Endothelial cell of umbilical vein (primary cell): ENCODE measurements at regions not wholly inside any gene's neighbourhood (a gene's known extent, or its start where the extent isn't known, plus 50 kb on each side); places are given as distances from the start of the nearest gene placed in this dataset.

ENCODE experiments used
- BruUV-seq: library from RNA; stranded (reverse); fragments of 400-500 nt; replicated peaks from 2 replicates; lab custom pipeline; 2021; lab: Mats Ljungman, UMichigan
- CTCF ChIA-PET: fragments of 300-600, 350-600 bp; sonication (Branson Sonifier 250); formaldehyde crosslinking; loops from one replicate; lab custom pipeline; 2021; ENCODE audit warnings: antibody characterized with exemption, inconsistent platforms; lab: Charles Lee
- POLR2A ChIA-PET: fragments of 300-600, 350-600 bp; sonication (Branson Sonifier 250); formaldehyde crosslinking; loops from one replicate; lab custom pipeline; 2021; ENCODE audit warnings: antibody characterized with exemption, inconsistent platforms; lab: Charles Lee
- DNase-seq: peaks from one replicate; pipeline ENCODE4 v3.0.0-alpha.2; 2011; ENCODE audit warnings: low read depth, low spot score
- FAIRE-seq: peaks from 2 replicates; lab custom pipeline; 2011; peaks lifted over from hg19 to GRCh38; lab: Jason Lieb, UNC
- H2AFZ ChIP-seq: 2 replicates; pipeline ENCODE4 v1.6.0; 2012; ENCODE audit warnings: low read depth, low read length, control low read depth, inconsistent platforms
- H3K27ac ChIP-seq: 2 replicates; pipeline ENCODE4 v1.5.1; 2011; ENCODE audit warnings: low read depth, mild to moderate bottlenecking, control low read depth, low read length, moderate library complexity; ENCODE audit not compliant: insufficient read depth
- H3K27me3 ChIP-seq, 2 experiments: 2 replicates each; pipeline versions ENCODE4 v1.6.0 to v1.6.1; 2011; ENCODE audit warnings: low read length in 2 of 2, mixed read lengths in 1 of 2; ENCODE audit not compliant: control insufficient read depth in 2 of 2, insufficient read depth in 2 of 2
- H3K36me3 ChIP-seq, 2 experiments: 2 replicates in 1 of 2; 3 replicates in 1 of 2; pipeline ENCODE4 v1.5.1; 2011; ENCODE audit warnings: low read length in 2 of 2, mild to moderate bottlenecking in 1 of 2, moderate library complexity in 1 of 2; ENCODE audit not compliant: control insufficient read depth in 2 of 2, insufficient read depth in 2 of 2; ENCODE audit errors: extremely low read depth in 1 of 2
- H3K4me1 ChIP-seq: 3 replicates; pipeline ENCODE4 v1.5.1; 2011; ENCODE audit warnings: mild to moderate bottlenecking, low read length; ENCODE audit not compliant: control insufficient read depth, insufficient read depth; ENCODE audit errors: extremely low read depth
- H3K4me2 ChIP-seq: 2 replicates; pipeline ENCODE4 v1.6.1; 2011; ENCODE audit warnings: low read length, control low read depth, mixed read lengths; ENCODE audit not compliant: insufficient read depth
- H3K4me3 ChIP-seq, 3 experiments: fragments of 200-600 bp in 1 of 3; sonication (generic), shearing (Covaris generic) in 1 of 3; replicated peaks in 1 of 3; 2 replicates each; pipeline ENCODE4 v1.5.1; 2011 to 2016; ENCODE audit warnings: control low read depth in 3 of 3, low read length in 3 of 3, mild to moderate bottlenecking in 2 of 3, inconsistent platforms in 1 of 3, low read depth in 1 of 3, moderate library complexity in 1 of 3; ENCODE audit not compliant: insufficient read depth in 1 of 3
- H3K79me2 ChIP-seq: 2 replicates; pipeline ENCODE4 v1.6.0; 2012; ENCODE audit warnings: low read length, inconsistent platforms; ENCODE audit not compliant: control insufficient read depth, insufficient read depth
- H3K9ac ChIP-seq: replicated peaks from 2 replicates; pipeline ENCODE3; 2011; ENCODE audit warnings: low read length, control low read depth; ENCODE audit not compliant: insufficient read depth; ENCODE audit errors: extremely low read depth
- H3K9me1 ChIP-seq: replicated peaks from 3 replicates; pipeline ENCODE4 v1.6.0; 2011; ENCODE audit warnings: mild to moderate bottlenecking, low read length; ENCODE audit not compliant: control insufficient read depth, insufficient read depth; ENCODE audit errors: extremely low read depth
- H3K9me3 ChIP-seq: replicated peaks from 2 replicates; pipeline ENCODE4 v1.5.1; 2012; ENCODE audit warnings: low read length, inconsistent platforms; ENCODE audit not compliant: control insufficient read depth, insufficient read depth
- H4K20me1 ChIP-seq: replicated peaks from 2 replicates; pipeline ENCODE3; 2011; ENCODE audit warnings: mild to moderate bottlenecking, low read length; ENCODE audit not compliant: control insufficient read depth, insufficient read depth; ENCODE audit errors: extremely low read depth
- EZH2 ChIP-seq: IDR thresholded peaks from 2 replicates; pipeline ENCODE4 v1.6.1; 2012; ENCODE audit warnings: borderline replicate concordance, low read depth, mild to moderate bottlenecking, moderate library complexity, low read length, inconsistent platforms; ENCODE audit not compliant: severe bottlenecking
- FOS ChIP-seq: IDR thresholded peaks from 2 replicates; pipeline ENCODE4 v1.6.1; 2011; ENCODE audit warnings: mild to moderate bottlenecking, low read length, moderate library complexity, borderline replicate concordance; ENCODE audit not compliant: insufficient read depth
- GATA2 ChIP-seq: IDR thresholded peaks from 2 replicates; pipeline ENCODE4 v1.7.0; 2011; ENCODE audit warnings: low read depth, mild to moderate bottlenecking, moderate library complexity, mixed read lengths, low read length; ENCODE audit not compliant: insufficient read length, insufficient read depth
- JUN ChIP-seq: IDR thresholded peaks from 2 replicates; pipeline ENCODE4 v1.6.1; 2011; ENCODE audit warnings: borderline replicate concordance, low read depth; ENCODE audit not compliant: insufficient read length, insufficient read depth
- MYC ChIP-seq: IDR thresholded peaks from one replicate; pipeline ENCODE4 v1.6.1; 2011; ENCODE audit warnings: mild to moderate bottlenecking, low read depth, low read length
- POLR2A ChIP-seq: IDR thresholded peaks from 2 replicates; pipeline ENCODE4 v1.6.1; 2012; ENCODE audit warnings: low read depth, mild to moderate bottlenecking, control low read depth, low read length
- POLR2AphosphoS5 ChIP-seq: IDR thresholded peaks from 2 replicates; pipeline ENCODE4 v1.6.1; 2012; ENCODE audit warnings: low read depth, mild to moderate bottlenecking, control low read depth, low read length, moderate library complexity; ENCODE audit not compliant: insufficient read depth
- dilution Hi-C: fragments of 300-500 bp; cut with MboI; formaldehyde crosslinking; loops from one replicate; pipeline ENCODE4 v1.15.0; 2019; ENCODE audit warnings: low sequenced_read_pairs; ENCODE audit not compliant: extremely low pct_ligation_motif_present
- intact Hi-C: fragments of 100-400 bp; cut with micrococcal nuclease; formaldehyde crosslinking; loops from one replicate; pipeline ENCODE4 v1.10.0; 2022
- TF ChIP-seq, protein P1 (sequence below), 2 donors: IDR thresholded peaks; 1 replicate in 1 of 2; 2 replicates in 1 of 2; pipeline ENCODE4 v1.5.1; 2011; ENCODE audit warnings: low read length in 2 of 2, mild to moderate bottlenecking in 2 of 2, moderate library complexity in 2 of 2, control low read depth in 1 of 2, inconsistent platforms in 1 of 2, low read depth in 1 of 2; ENCODE audit not compliant: insufficient read depth in 1 of 2; ENCODE audit errors: extremely low read depth in 1 of 2
- TF ChIP-seq, protein P2 (sequence below): IDR thresholded peaks from 2 replicates; pipeline ENCODE4 v1.6.1; 2011; ENCODE audit not compliant: insufficient read depth, insufficient read length

DNA sequence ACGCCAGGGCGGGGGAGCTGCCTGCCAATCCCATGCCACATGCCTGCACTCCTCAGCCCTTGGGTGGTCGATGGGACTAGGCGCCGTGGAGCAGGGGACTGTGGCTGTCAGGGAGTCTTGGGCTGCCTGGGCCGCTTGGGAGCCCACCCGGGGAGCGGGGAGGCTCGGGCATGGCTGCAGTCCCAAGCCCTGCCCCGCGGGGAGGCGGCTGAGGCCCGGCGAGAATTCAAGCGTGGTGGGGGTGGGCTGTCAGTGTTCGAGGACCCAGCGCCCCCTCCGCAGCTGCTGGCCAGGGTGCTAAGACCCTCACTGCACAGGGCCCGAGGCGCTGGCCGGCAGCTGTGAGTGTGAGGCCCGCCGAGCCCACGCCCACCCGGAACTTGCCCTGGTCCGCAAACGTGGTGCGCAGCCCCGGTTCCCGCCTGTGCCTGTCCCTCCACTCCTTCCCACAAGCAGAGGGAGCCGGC lies 83.2 kb upstream of the DMRTA1 start:
- POLR2A ChIA-PET = no interaction called here

More for the DNA sequence above, 83.2 kb upstream of the DMRTA1 start:
- no TSS peak for BruUV-seq
- Histone ChIP-seq H3K9me3 (no peaks in the 10 kb centered on the region), H3K79me2 (no peaks in the 10 kb centered on the region), H3K9me1 (no peaks in the 10 kb centered on the region), H3K4me2 (no peak overlapping the region), H3K4me1 (no peaks in the 10 kb centered on the region), H3K36me3 (no peaks in the 10 kb centered on the region), H2AFZ (no peak overlapping the region), H4K20me1 (no peaks in the 10 kb centered on the region), H3K27me3 (no peaks in the 10 kb centered on the region), H3K4me3 (no peak overlapping the region), H3K27ac (no peak overlapping the region), H3K9ac (no peak overlapping the region)
- dilution Hi-C loops (no loop called here), intact Hi-C loops (no loop called here)
- CTCF ChIA-PET = no interaction called here
- TF ChIP-seq POLR2A = no peak
- TF ChIP-seq, protein P1, sequence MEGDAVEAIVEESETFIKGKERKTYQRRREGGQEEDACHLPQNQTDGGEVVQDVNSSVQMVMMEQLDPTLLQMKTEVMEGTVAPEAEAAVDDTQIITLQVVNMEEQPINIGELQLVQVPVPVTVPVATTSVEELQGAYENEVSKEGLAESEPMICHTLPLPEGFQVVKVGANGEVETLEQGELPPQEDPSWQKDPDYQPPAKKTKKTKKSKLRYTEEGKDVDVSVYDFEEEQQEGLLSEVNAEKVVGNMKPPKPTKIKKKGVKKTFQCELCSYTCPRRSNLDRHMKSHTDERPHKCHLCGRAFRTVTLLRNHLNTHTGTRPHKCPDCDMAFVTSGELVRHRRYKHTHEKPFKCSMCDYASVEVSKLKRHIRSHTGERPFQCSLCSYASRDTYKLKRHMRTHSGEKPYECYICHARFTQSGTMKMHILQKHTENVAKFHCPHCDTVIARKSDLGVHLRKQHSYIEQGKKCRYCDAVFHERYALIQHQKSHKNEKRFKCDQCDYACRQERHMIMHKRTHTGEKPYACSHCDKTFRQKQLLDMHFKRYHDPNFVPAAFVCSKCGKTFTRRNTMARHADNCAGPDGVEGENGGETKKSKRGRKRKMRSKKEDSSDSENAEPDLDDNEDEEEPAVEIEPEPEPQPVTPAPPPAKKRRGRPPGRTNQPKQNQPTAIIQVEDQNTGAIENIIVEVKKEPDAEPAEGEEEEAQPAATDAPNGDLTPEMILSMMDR (IDR thresholded peaks at IDR 0.05; ENCODE audit: extremely low read depth in 1 of 2, insufficient read depth in 1 of 2, low read depth in 1 of 2, low read length in 2 of 2) = no peak
- no peak for TF ChIP-seq GATA2
- TF ChIP-seq MYC = no peak
- no peak for TF ChIP-seq POLR2AphosphoS5
- TF ChIP-seq EZH2 = no peak
- TF ChIP-seq FOS = no peak
- TF ChIP-seq, protein P2, sequence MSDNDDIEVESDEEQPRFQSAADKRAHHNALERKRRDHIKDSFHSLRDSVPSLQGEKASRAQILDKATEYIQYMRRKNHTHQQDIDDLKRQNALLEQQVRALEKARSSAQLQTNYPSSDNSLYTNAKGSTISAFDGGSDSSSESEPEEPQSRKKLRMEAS = no peak
- TF ChIP-seq JUN = no peak
- DNase-seq = no peak
- FAIRE-seq = no peak
